DMS153 treated with DMSO at 0.1 percent for 48 hours (cell line): ENCODE measurements at regions not wholly inside any gene's neighbourhood (a gene's known extent, or its start where the extent isn't known, plus 50 kb on each side); places are given as distances from the start of the nearest gene placed in this dataset.

Experiments used
- DNase-seq: peaks from one replicate; lab custom pipeline; 2025; ENCODE audit not compliant: unreplicated experiment; lab: John Stamatoyannopoulos, UW

DNA sequence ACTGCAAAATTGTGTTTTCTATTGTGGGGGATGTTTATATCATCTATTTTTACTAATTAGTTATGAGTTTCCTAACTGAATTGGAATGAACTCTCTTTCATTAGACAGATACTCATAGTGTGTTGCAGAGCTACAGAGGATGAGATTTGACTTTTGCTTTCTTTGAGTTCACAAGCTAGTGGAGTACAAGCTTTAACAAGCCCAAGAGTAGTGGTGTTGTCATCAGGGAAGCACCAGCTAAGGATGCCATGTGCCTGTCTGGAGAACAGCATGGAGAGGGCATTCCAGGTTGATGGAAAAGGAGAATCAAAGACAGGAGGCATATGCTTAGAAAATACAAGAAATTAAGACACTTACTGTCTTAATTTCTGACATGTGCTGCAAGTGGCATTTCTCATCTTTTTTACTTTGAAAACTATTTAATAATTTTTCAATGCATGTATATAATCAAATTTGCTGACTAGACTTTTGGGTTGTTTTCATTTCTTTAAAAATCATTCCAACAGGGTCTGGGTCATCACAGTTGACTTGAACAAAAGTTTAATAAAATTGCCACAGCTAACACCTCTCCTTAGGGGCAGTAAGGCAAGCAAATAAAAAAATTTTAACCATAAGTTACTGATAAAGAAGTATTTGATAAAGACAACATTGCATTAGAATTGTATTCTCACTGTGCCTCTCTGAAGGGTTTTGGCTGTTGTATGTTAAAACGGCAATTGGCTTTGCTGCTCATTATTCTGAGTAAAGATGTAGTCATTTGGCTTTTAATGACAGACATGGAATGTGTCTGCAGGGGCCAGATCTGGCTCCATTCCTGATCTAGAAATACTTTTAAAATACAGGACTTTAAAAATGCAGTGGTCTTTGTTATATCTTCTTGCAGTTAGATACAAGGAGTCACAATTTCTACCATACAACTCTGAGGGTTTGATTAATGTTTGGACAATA is 323.7 kb upstream of the CDH11 start:
- DNase-seq: no peak

DNA sequence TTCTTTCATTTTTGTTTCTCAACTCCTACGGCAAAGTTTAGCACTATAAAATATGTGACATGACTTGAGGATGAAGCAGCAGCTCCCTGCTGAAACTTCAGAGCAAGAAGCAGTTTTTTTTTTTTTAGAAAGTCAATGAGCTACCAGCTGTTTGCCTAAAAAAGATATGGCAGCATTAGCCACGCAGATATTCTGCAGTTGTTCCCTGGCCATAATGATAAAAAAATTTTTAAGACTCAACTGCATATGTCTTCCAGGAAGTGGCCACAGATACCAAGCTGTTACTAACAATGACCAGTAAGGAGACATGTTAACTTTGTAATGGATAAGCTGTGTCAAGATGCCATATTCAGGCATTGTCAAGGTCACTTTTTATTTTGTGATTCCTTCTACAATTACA is 319.6 kb upstream of the CDH11 start:
- DNase-seq: no peak

GRCh38 chr16:65429504-65430181 is 307.8 kb upstream of the CDH11 start:
- no peak for DNase-seq

DNA sequence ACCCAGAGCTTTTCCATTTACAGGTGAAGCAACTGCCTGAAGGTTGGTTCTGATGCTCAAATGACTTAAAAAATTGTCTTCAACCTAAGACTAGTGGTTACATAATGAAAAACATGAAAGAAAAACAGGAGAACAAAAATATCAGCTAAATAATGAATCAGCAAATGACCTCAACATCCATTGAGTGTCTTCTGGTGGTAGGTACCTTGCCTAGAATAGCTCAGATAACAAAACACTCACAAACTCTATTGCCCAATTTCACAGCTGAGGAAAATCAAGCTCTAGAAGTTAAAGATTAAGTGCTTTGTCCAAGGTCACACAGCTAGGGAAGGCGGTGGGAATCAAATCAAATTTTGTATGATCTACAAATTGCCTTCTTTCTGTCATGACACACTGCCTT is 304.6 kb upstream of the CDH11 start:
- DNase-seq: no peak

DNA sequence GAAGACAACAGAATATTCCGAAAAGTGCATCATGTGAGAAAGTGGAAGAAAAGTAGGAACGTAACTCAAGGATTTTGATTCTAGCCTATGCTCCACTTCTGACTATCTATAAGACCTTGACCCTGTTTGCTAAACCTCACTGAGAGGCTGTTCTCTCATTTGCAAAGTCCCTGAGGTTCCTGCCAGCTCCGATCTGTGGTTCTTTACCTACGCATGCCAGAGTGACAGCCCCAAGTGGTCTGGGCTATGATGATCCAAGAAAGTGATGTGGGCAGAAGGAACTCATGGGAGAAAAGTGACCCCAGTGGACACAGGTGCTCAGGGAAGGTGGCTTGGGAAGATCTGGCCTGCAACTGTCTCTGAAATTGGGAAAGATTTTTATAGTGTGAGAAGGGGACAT is 301.1 kb upstream of the CDH11 start:
- DNase-seq: no peak

GRCh38 chr16:65421596-65421995 is 299.7 kb upstream of the CDH11 start:
- DNase-seq: no peak

- no peak for DNase-seq
Observed at GRCh38 chr16:65418435-65418834, 296.6 kb upstream of the CDH11 start.

DNA sequence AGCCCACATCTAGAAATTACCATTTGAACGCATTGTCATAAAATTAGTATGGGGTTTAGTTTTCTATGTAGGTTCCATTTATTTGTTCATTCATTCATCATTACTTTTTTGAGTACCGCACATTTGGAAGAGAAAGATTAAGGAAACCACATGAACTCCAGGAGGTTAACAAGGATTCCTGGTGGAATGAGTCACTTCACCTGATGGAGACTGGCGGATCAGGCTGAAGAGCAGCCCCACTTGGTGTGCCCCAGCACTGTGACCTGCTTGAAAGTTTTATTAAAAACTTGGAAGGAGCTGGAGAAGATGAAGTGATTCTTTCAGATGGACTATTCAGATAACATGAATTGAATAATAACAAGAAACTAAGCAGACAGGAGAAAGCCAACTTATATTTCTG is 293.6 kb upstream of the CDH11 start:
- no peak for DNase-seq

- no peak for DNase-seq
Observed at GRCh38 chr16:65414284-65414984, 292.6 kb upstream of the CDH11 start.

- no peak for DNase-seq
Observed at GRCh38 chr16:65413861-65414260, 292.0 kb upstream of the CDH11 start.

GRCh38 chr16:65410801-65411200 is 288.9 kb upstream of the CDH11 start:
- DNase-seq: no peak

GRCh38 chr16:65409510-65409909 is 287.6 kb upstream of the CDH11 start:
- DNase-seq: no peak

- DNase-seq: no peak
Observed at GRCh38 chr16:65406933-65407332, 285.1 kb upstream of the CDH11 start.

GRCh38 chr16:65406116-65406515 is 284.3 kb upstream of the CDH11 start:
- no peak for DNase-seq

- no peak for DNase-seq
Observed at GRCh38 chr16:65394281-65394680, 272.4 kb upstream of the CDH11 start.

GRCh38 chr16:65392806-65393565 is 271.1 kb upstream of the CDH11 start:
- no peak for DNase-seq

GRCh38 chr16:65388592-65388991 is 266.7 kb upstream of the CDH11 start:
- DNase-seq: no peak

DNA sequence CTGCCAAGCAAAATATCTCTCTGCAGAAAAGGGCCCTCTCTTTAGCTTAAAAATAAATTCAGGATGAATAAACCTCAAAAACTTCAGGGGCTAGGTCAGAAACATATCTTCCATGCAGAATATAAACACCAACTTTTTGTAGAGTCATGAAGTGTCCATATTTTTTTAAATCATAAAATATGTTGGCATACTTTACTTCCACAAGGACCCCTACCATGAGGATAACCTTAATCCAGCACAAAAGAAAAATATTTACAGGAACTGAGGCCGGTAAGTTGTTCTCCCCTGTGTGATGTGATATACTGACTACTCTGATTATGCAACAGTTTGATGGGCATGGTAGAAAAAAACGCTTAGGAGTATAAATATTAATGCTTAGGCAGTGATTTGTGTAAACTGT is 264.8 kb upstream of the CDH11 start:
- DNase-seq: no peak

GRCh38 chr16:65384441-65384840 is 262.6 kb upstream of the CDH11 start:
- DNase-seq: no peak

DNA sequence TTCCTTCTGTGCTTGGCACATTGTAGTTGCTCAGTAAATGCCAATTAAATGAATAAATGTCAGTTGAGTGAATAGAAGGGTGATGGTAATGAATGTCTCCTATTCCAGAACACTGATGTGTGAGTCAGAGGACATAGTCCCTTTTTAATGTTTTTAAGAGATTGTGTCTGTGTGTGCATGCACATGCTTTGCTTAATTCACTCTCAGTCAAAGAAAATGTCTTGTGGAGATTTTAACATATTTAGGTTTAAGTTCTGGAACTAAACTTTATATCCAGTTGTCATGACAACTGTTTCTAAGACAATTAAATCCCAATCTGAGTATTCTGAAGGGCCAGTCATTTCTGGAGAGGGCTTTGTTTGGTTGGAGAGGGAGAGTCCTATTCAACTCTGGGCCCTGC is 255.3 kb upstream of the CDH11 start:
- DNase-seq: no peak

- DNase-seq: no peak
Observed at GRCh38 chr16:65376601-65377000, 254.7 kb upstream of the CDH11 start.
